T-helper 1 cell treated with Interleukin-12 subunit alpha and Interleukin-12 subunit beta and Interleukin-4 antibody, amounts not matched to agents 30 ng/mL and 1 ng/mL, for 36 hours (primary cell): ENCODE measurements at regions not wholly inside any gene's neighbourhood (a gene's known extent, or its start where the extent isn't known, plus 50 kb on each side); places are given as distances from the start of the nearest gene placed in this dataset.
"Not testable (repeated sequence)": the region's sequence is repeated elsewhere in the genome, so short reads cannot be mapped to it uniquely, and the experiment has no call there.

Source experiments
- intact Hi-C: fragments of 100-400 bp; cut with micrococcal nuclease; formaldehyde crosslinking; loops from one replicate; pipeline ENCODE4 v1.15.1; 2024

- intact Hi-C loops = no loop called here
These were observed 125.2 kb downstream of the ZNF608 start for GRCh38 chr5:124621279-124621678.

GRCh38 chr5:124620743-124621142 is 125.7 kb downstream of the ZNF608 start:
- intact Hi-C loops = no loop called here

- intact Hi-C loops = no loop called here
These were observed 127.3 kb downstream of the ZNF608 start for GRCh38 chr5:124619121-124619520.

- intact Hi-C loops = no loop called here
These were observed 128.7 kb downstream of the ZNF608 start for GRCh38 chr5:124617787-124618186.

DNA sequence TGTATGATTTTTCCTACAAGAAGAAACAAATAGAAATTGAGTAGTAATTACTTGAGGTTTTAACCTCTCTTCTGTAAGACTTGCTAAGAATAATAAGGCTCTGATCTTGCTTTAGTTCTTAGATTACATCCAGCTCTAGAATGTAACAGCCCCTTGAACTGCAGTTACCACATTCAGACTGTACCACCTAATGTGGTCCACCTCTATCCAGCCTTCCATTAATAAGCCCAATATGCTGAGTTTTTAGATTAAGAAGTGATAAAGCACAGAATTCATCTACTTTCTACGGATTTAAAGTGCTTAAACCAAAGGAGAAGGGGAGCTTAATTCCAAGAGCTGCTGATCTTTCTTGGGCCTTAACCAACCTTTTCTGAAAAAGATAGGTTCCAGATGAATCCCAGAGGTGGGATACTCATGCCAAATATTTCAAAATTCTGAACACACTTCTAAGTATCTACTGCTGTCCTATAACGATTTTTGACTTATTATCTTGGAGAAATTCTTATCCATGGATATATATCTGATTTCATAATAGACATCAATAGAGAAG is 131.5 kb downstream of the ZNF608 start:
- intact Hi-C loops = no loop called here

DNA sequence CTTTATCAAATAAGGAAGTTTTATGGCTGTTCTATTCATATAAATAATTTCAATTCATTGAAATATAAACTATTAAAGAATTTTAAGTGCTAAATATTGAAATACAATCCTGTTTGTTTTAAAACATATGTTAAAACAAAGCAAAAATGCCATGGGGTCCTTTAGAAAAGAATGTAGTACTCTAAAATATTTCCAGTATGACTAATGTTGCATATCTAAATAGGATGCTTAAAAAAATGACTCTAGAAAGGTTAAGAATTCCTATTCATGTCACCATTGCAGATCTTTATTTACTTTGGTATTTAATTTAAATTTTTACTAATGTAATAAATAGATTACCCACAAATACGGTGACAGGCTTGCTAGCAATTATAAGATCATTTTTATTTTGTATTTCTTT is 132.3 kb downstream of the ZNF608 start:
- intact Hi-C loops = no loop called here

GRCh38 chr5:124613273-124613953 is 133.0 kb downstream of the ZNF608 start:
- intact Hi-C loops = no loop called here

DNA sequence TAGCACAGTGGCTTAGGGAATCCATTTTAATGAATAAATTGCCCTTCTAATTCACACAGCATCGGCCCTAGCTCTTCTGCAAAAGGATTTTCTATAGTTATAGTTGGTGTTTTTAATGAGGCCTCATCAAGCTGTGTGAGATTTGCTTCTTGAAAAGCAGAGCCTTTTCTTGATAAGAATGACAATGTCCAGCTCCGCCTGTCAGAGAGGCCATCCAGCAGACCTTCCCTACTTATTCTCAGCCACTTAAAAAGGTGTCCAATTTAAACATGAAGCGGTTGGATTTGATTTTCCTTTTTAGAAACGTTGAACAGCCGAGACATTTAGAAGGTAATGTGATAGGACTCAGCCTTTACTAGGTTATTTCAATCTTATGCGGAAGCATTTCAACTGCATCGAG is 134.4 kb downstream of the ZNF608 start:
- intact Hi-C loops = no loop called here

DNA sequence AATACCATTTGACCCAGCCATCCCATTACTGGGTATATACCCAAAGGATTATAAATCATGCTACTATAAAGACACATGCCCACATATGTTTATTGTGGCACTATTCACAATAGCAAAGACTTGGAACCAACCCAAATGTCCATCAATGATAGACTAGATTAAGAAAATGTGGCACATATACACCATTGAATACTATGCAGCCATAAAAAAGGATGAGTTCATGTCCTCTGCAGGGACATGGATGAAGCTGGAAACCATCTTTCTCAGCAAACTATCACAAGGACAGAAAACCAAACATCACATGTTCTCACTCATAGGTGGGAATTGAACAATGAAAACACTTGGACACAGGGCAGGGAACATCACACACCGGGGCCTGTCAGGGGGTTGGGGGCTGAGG is 135.2 kb downstream of the ZNF608 start:
- intact Hi-C loops = not testable (repeated sequence)

- intact Hi-C loops = not testable (repeated sequence)
These were observed 136.8 kb downstream of the ZNF608 start for GRCh38 chr5:124609685-124610084.

DNA sequence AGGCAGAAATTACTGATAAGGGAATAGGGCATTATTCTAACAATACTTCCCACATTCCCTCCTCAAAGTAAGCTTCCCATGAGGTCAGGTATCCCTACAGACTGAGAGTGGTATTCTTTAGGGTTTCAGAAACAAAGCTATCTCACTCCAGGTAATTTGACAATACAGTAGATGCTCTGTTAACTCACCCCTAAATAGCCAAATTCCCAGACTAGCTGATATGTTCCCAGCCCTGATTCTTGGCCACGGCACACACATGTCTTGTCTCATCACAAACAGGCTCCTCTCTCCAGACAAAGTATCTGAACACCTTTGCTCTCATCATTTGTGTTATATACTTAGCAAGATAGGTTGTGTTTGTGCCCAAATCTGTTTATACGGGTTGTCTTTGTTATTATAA is 139.9 kb downstream of the ZNF608 start:
- intact Hi-C loops = no loop called here

DNA sequence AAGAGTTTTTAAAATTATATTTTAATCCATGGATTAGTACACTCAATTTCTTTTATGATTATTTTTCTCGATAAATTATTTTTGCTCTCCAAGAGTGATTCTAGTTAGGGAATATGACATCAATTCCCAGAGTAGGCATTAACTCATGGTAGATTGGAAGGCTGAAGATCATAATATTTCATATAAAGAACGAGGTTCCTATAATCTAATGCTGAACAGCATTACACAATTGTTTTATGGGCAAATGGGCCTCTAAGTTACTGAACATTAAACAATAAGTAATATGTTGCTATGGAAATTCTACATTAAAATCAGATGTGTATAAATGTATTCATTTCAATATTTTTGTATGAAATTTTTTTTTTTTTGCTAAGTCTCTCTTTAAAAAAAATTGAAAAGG is 140.3 kb downstream of the ZNF608 start:
- intact Hi-C loops = no loop called here

- intact Hi-C loops = no loop called here
These were observed 140.9 kb downstream of the ZNF608 start for GRCh38 chr5:124605541-124605940.

- intact Hi-C loops = no loop called here
These were observed 142.0 kb downstream of the ZNF608 start for GRCh38 chr5:124604419-124604818.

GRCh38 chr5:124602925-124603650 is 143.4 kb downstream of the ZNF608 start:
- intact Hi-C loops = no loop called here

DNA sequence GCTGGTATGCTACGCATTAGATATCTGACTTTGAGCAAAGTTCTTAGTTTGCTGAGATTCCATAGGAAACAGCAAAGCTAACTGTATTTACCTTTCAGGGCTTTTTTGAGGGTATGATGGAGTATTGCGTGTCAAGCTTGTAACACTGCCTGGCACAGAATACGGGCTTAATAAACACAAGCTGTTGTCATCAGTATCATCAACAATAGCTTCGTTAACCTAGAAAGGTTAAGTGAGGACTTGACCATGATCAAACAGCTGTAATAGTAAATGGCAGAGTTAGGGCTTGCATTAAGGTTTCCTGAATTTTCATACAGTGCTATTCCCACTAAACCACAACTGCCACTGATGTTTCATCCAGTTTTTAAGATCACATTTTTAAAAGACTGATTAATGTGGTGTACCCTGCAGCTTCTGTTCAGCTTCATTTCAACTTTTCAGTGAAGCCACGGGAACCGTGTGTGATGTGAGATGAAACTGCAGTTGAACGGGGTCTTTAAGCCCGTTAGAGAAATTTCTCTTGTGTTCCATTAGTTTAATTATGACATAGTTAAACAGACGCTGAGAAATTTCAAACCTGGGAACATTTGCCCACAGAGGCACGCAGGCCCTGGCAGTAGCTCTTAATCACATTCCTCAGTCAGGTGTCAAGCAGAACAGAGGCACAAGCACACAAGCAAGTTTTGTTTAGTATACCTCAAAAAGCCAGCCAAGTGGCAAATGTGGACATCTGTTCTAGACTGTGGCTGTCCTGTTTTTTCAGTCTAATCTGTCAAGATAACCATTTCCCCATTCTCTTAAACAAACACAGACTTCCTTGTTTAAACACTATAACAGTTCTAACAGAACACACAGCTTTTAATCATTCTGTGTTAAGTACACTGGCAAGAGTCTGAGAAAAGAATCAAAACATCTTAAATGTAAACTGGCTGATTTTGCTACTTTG is 147.1 kb downstream of the ZNF608 start:
- intact Hi-C loops = no loop called here

DNA sequence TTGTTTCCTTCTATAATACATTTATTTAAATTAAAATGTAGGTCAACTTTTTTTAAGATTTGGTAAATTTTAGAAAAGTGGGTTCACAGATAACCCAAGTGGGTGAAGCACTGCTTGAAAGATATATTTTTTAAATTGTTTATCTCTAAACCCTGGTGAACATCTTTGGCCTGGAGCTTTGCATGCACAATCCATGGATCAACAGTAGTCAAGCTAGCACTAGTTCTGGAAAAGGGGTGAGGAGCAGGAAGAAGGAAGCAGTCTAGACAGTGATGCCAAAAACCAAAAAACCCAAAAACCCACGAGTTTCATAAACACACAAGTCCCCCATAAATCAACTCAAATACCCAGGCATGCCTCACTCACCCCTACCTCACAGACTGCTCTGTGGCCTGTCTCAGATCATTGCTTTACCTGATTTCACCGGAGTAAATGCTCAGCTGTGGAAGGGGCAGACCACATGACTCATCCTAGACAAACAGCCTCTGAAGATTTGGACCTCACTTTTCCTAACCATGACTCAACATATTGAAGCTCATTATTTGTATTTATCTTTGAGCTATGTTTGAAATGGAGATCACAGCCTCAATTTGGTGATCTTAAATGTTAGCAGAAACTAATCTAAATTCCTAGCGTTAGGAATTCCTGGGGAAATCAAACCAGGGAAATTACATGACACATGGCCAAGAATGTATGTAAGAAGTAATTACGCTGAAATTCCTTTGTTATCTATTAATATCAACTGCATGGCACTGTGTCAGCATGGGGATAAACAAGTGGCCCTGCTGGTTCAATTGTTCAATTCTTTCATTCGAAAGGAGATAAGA is 149.6 kb downstream of the ZNF608 start:
- intact Hi-C loops = no loop called here

DNA sequence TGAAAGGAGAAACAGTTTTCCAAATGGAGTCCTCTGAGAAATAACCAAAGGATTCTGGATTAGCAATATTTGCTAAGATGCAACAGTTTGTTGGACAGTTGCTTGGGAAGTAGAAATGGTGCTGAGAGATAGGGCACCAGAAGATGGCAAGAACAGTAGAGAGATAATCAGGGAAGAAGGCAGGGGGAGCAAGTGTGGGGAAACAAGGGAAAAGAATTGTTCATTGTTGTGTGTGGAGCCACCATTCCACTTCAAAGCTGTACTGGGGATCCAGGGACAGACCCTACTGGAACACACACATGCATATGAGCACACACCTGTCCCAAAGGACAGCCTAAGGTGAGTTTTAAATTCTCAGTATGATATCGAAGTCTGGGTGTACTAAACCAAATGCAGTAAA is 152.5 kb downstream of the ZNF608 start:
- intact Hi-C loops = no loop called here

- intact Hi-C loops = no loop called here
These were observed 153.5 kb downstream of the ZNF608 start for GRCh38 chr5:124592891-124593290.

DNA sequence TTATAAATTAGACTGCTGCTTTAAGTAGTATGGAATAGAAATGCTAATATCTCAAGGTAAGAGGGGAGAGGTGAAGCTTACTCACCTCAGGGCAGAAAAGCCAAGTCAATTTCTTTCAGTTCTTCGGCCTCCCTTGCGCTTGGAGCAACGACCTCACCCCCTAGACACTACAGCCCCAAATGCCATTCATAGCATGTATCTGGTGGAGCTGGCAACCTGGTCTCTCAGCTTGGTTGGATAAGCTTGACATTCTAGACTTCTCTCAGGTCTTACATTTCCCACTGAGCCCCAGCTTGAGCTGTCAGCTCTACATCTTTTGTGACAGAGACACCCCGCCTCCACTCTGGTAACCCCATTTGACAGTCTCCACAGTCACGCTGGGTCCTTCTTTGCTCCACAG is 154.9 kb downstream of the ZNF608 start:
- intact Hi-C loops = no loop called here

- intact Hi-C loops = no loop called here
These were observed 155.8 kb downstream of the ZNF608 start for GRCh38 chr5:124590686-124591085.
